Epithelial cell of proximal tubule (primary cell): ENCODE measurements at regions not wholly inside any gene's neighbourhood (a gene's known extent, or its start where the extent isn't known, plus 50 kb on each side); places are given as distances from the start of the nearest gene placed in this dataset.
A peak's percentile ranks its signal among the peaks of the same experiment; 100 is the strongest.

Experiments used
- DNase-seq: peaks from one replicate; pipeline ENCODE4 v3.0.0-alpha.2; 2011; ENCODE audit warnings: low read depth
- H3K4me3 ChIP-seq: 2 replicates; pipeline ENCODE4 v1.5.1; 2011; ENCODE audit warnings: low read depth, mild to moderate bottlenecking, low read length
- CTCF ChIP-seq: conservative IDR thresholded peaks from 2 replicates; pipeline ENCODE4 v1.5.1; 2012; ENCODE audit warnings: low read depth, mild to moderate bottlenecking, low read length

GRCh38 chr2:57880967-57881366 is 165.6 kb upstream of the VRK2 start:
- no peak for TF ChIP-seq CTCF
- no peak overlapping the region for H3K4me3 ChIP-seq
- no peak for DNase-seq

GRCh38 chr2:57881998-57882888 is 164.4 kb upstream of the VRK2 start:
- peak overlapping the region; percentile 18 for H3K4me3 ChIP-seq
- no peak for TF ChIP-seq CTCF
- peak; percentile 96 for DNase-seq

- no peak overlapping the region for H3K4me3 ChIP-seq
- DNase-seq = no peak
- TF ChIP-seq CTCF = no peak
Measured at GRCh38 chr2:57882895-57883515, 163.6 kb upstream of the VRK2 start.

- DNase-seq = no peak
- no peak for TF ChIP-seq CTCF
Measured at GRCh38 chr2:57884281-57884680, 162.3 kb upstream of the VRK2 start.

GRCh38 chr2:57885742-57886141 is 160.9 kb upstream of the VRK2 start:
- no peak for TF ChIP-seq CTCF
- no peak overlapping the region for H3K4me3 ChIP-seq
- DNase-seq = no peak

More at GRCh38 chr2:57884281-57884680, 162.3 kb upstream of the VRK2 start:
- no peak overlapping the region for H3K4me3 ChIP-seq

- DNase-seq = no peak
- no peak overlapping the region for H3K4me3 ChIP-seq
- TF ChIP-seq CTCF = no peak
Measured at GRCh38 chr2:57886161-57886786, 160.3 kb upstream of the VRK2 start.
